PC-9 (cell line): ENCODE measurements at regions not wholly inside any gene's neighbourhood (a gene's known extent, or its start where the extent isn't known, plus 50 kb on each side); places are given as distances from the start of the nearest gene placed in this dataset.

Source experiments
- CTCF ChIP-seq: fragments of 200-600 bp; sonication (generic); conservative IDR thresholded peaks from 2 replicates; pipeline ENCODE4 v1.6.1; 2017; ENCODE audit warnings: mixed run types, antibody characterized with exemption, mild to moderate bottlenecking, moderate library complexity
- EZH2 ChIP-seq: fragments of 200-600 bp; sonication (generic); IDR thresholded peaks from 2 replicates; pipeline ENCODE4 v1.8.0; 2017; ENCODE audit warnings: antibody characterized with exemption, low read depth

GRCh38 chr14:25116607-25117006 is 66.7 kb upstream of the STXBP6 start:
- TF ChIP-seq CTCF (no peak), EZH2 (no peak)
